ENCODE measurements at regions not wholly inside any gene's neighbourhood (a gene's known extent, or its start where the extent isn't known, plus 50 kb on each side); places are given as distances from the start of the nearest gene placed in this dataset.

GRCh38 chr6:18314317-18314997 lies 50.1 kb upstream of the DEK start:
- ChIA-PET POLR2A (no interaction called here), CTCF (interaction anchor here (2.3 kb wide), 1 partner anchor 9 kb away, joined by 6 read pairs; no protein-coding TSS in a partner anchor)
- DNase-seq = no peak
- Mint-ChIP-seq H3K4me3 (no peak overlapping the region), H3K36me3 (ENCODE audit: low read depth) (no peaks in the 10 kb centered on the region), H3K27ac (no peak overlapping the region), H3K4me1 (ENCODE audit: low read depth) (no peaks in the 10 kb centered on the region), H3K27me3 (ENCODE audit: low read depth) (peaks cover 4% of the 10 kb centered on the region), H3K9me3 (ENCODE audit: insufficient read depth) (no peaks in the 10 kb centered on the region)
- ATAC-seq = no peak
